GM12874 (cell line): ENCODE measurements at regions not wholly inside any gene's neighbourhood (a gene's known extent, or its start where the extent isn't known, plus 50 kb on each side); places are given as distances from the start of the nearest gene placed in this dataset.

Experiments
- CTCF ChIP-seq: IDR thresholded peaks from 2 replicates; pipeline ENCODE4 v1.5.1; 2011; ENCODE audit warnings: low read depth, mild to moderate bottlenecking, control low read depth, low read length, moderate library complexity; ENCODE audit not compliant: insufficient read depth

GRCh38 chr7:156497776-156498509 is 142.6 kb upstream of the RNF32 start:
- no peak for TF ChIP-seq CTCF

- no peak for TF ChIP-seq CTCF
These were observed 143.7 kb upstream of the RNF32 start for GRCh38 chr7:156496865-156497264.

GRCh38 chr7:156496363-156496769 is 144.2 kb upstream of the RNF32 start:
- no peak for TF ChIP-seq CTCF

- no peak for TF ChIP-seq CTCF
These were observed 145.6 kb upstream of the RNF32 start for GRCh38 chr7:156494960-156495359.

- no peak for TF ChIP-seq CTCF
These were observed 146.6 kb upstream of the RNF32 start for GRCh38 chr7:156493942-156494341.

GRCh38 chr7:156492170-156492569 is 148.4 kb upstream of the RNF32 start:
- no peak for TF ChIP-seq CTCF

- no peak for TF ChIP-seq CTCF
These were observed 149.1 kb upstream of the RNF32 start for GRCh38 chr7:156491435-156491834.
